ENCODE measurements at regions not wholly inside any gene's neighbourhood (a gene's known extent, or its start where the extent isn't known, plus 50 kb on each side); places are given as distances from the start of the nearest gene placed in this dataset.
"Not testable (repeated sequence)": the region's sequence is repeated elsewhere in the genome, so short reads cannot be mapped to it uniquely, and the experiment has no call there.

DNA sequence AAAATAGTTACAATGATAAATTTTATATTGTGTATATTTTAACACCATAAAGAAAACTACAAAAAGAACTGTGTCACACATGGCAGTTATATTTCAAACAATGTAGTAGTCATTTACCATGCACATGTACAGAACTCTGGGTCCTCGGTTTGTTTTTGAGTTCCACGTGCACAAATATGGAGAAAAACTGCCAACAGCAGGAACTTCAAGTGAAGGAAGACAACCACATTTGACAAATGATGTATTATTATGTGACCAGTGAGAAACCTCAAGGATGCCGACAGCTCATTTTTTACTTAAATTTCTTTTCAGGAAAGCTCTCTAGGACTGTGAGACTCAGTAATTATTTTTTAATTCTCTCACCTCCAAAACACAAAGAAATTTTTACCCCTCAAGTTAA, 244.2 kb upstream of the USP15 start:
- DNase-seq (no peak), ATAC-seq (no peak)
- H3K4me1 Mint-ChIP-seq: no peaks in the 10 kb centered on the region
- no peak overlapping the region for H3K4me3 Mint-ChIP-seq
- H3K9me3 ChIP-seq (ENCODE audit: control insufficient read depth, low read length, poor library complexity, severe bottlenecking): no peaks in the 10 kb centered on the region
- no peak overlapping the region for H3K27ac Mint-ChIP-seq
- no peaks in the 10 kb centered on the region for H3K36me3 Mint-ChIP-seq (ENCODE audit: low read depth)
- peaks cover 7% of the 10 kb centered on the region for H3K27me3 Mint-ChIP-seq

- peaks cover under 1% of the 10 kb centered on the region for H3K27me3 Mint-ChIP-seq
- no peaks in the 10 kb centered on the region for H3K4me1 Mint-ChIP-seq
- H3K9me3 ChIP-seq (ENCODE audit: control insufficient read depth, low read length, poor library complexity, severe bottlenecking): no peaks in the 10 kb centered on the region
- ATAC-seq (no peak), DNase-seq (no peak)
- no peak overlapping the region for H3K4me3 Mint-ChIP-seq
- no peaks in the 10 kb centered on the region for H3K36me3 Mint-ChIP-seq (ENCODE audit: low read depth)
- no peak overlapping the region for H3K27ac Mint-ChIP-seq
Observed at GRCh38 chr12:62021808-62022207, 238.4 kb upstream of the USP15 start.

DNA sequence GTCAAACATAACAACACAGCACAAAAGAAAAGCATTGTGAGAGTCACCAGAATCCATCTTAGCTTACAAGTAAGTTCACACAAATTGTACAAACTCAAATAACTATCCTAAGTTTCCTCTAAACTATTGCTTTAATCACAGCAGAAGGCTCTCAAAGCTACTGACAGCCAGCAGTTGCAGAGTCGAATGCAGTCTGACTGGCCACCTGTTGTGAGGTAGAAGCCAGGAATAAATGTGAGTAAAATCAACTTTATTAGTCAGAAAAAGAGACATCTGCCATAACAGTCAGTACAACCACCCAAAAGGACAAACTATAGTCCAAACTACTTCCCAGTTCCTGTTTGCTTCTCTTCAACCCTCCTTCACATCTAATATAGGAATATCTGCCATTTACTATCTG, 231.7 kb upstream of the USP15 start:
- H3K36me3 Mint-ChIP-seq (ENCODE audit: low read depth): no peaks in the 10 kb centered on the region
- H3K9me3 ChIP-seq (ENCODE audit: control insufficient read depth, low read length, poor library complexity, severe bottlenecking): no peaks in the 10 kb centered on the region
- ATAC-seq (no peak), DNase-seq (no peak)
- H3K27ac Mint-ChIP-seq: no peak overlapping the region
- no peaks in the 10 kb centered on the region for H3K4me1 Mint-ChIP-seq
- H3K27me3 Mint-ChIP-seq: no peaks in the 10 kb centered on the region
- no peak overlapping the region for H3K4me3 Mint-ChIP-seq

DNA sequence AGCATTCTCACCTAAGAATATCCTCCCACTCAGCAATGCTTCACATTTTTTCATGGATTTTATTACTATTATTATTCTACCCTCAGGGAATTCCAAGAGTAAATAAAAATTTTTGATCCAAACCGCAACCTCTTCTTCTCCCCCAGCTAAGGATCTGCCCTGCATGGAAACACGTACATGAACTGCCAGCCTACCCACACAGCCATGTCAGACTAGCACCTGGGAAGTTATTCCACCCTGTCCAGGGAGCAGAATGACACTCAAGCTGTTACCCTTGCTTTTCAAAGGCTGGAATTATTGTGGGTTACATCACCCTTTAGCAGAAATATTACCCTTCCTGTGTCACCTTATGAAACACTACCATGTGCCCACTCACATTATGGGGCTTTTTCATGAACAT, 227.3 kb upstream of the USP15 start:
- ATAC-seq: no peak
- Mint-ChIP-seq H3K4me1 (no peaks in the 10 kb centered on the region), H3K27ac (no peak overlapping the region), H3K27me3 (peaks cover 5% of the 10 kb centered on the region), H3K4me3 (no peak overlapping the region), H3K36me3 (ENCODE audit: low read depth) (no peaks in the 10 kb centered on the region)
- no peaks in the 10 kb centered on the region for H3K9me3 ChIP-seq (ENCODE audit: control insufficient read depth, low read length, poor library complexity, severe bottlenecking)
- DNase-seq: no peak

GRCh38 chr12:62044450-62045135, 215.6 kb upstream of the USP15 start:
- ATAC-seq (no peak), DNase-seq (no peak)
- H3K36me3 Mint-ChIP-seq (ENCODE audit: low read depth): no peaks in the 10 kb centered on the region
- no peaks in the 10 kb centered on the region for H3K9me3 ChIP-seq (ENCODE audit: control insufficient read depth, low read length, poor library complexity, severe bottlenecking)
- H3K4me1 Mint-ChIP-seq: no peaks in the 10 kb centered on the region
- no peak overlapping the region for H3K27ac Mint-ChIP-seq
- H3K4me3 Mint-ChIP-seq: no peak overlapping the region
- H3K27me3 Mint-ChIP-seq: peaks cover 5% of the 10 kb centered on the region

DNA sequence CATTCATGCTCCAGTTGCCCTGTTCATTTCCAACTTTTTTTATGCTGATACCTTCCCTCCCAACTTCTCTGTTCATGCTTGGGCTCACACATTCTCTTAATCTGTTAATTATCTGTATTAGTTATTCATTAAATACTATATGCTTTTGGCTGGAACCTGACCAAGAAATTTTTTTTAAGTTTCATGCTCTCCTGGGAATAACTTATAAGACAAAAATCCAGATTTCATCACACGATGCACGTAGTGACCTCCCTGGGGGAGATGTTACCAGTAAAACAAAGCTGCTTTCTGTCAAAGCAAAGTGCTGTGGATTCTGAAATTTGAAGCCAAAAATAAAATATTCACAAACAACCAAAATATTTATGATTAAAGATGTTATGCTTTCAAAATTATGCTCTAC, 215.0 kb upstream of the USP15 start:
- H3K27me3 Mint-ChIP-seq: peaks cover 5% of the 10 kb centered on the region
- H3K36me3 Mint-ChIP-seq (ENCODE audit: low read depth): no peaks in the 10 kb centered on the region
- no peaks in the 10 kb centered on the region for H3K4me1 Mint-ChIP-seq
- ATAC-seq: no peak
- H3K4me3 Mint-ChIP-seq: no peak overlapping the region
- H3K9me3 ChIP-seq (ENCODE audit: control insufficient read depth, low read length, poor library complexity, severe bottlenecking): no peaks in the 10 kb centered on the region
- no peak overlapping the region for H3K27ac Mint-ChIP-seq
- no peak for DNase-seq

DNA sequence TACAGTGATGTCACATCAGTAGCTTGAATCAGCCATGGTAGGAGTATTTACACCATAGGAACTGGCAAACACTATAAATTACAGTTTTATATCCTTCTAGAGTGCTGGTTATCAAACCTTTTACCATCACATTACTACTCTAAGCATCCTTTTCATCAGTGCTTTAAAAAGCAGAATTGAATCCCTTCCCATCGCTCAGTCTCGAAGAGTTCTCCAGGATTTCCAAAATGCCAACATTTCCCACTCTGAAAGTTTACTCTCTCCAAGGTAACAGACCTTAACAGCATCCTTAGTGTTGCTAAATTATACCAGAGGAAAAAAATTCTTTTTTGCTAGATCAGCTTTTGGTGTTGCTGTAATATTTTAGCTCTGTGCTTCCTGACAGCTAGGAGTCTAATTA, 209.4 kb upstream of the USP15 start:
- peaks cover 15% of the 10 kb centered on the region for H3K27me3 Mint-ChIP-seq
- H3K27ac Mint-ChIP-seq: no peak overlapping the region
- no peak overlapping the region for H3K4me3 Mint-ChIP-seq
- no peaks in the 10 kb centered on the region for H3K4me1 Mint-ChIP-seq
- no peaks in the 10 kb centered on the region for H3K36me3 Mint-ChIP-seq (ENCODE audit: low read depth)
- DNase-seq (no peak), ATAC-seq (no peak)
- no peaks in the 10 kb centered on the region for H3K9me3 ChIP-seq (ENCODE audit: control insufficient read depth, low read length, poor library complexity, severe bottlenecking)

- Mint-ChIP-seq H3K27ac (no peak overlapping the region), H3K4me1 (no peaks in the 10 kb centered on the region), H3K27me3 (peaks cover 6% of the 10 kb centered on the region), H3K4me3 (no peak overlapping the region), H3K36me3 (ENCODE audit: low read depth) (peaks cover 2% of the 10 kb centered on the region)
- no peak for ATAC-seq
- DNase-seq: no peak
- H3K9me3 ChIP-seq (ENCODE audit: control insufficient read depth, low read length, poor library complexity, severe bottlenecking): no peaks in the 10 kb centered on the region
Observed at GRCh38 chr12:62069976-62070375, 190.2 kb upstream of the USP15 start.

GRCh38 chr12:62073236-62073635, 187.0 kb upstream of the USP15 start:
- not testable (repeated sequence) for H3K27me3 Mint-ChIP-seq; H3K27ac Mint-ChIP-seq; DNase-seq; H3K36me3 Mint-ChIP-seq (ENCODE audit: low read depth); H3K9me3 ChIP-seq (ENCODE audit: control insufficient read depth, low read length, poor library complexity, severe bottlenecking); H3K4me3 Mint-ChIP-seq; ATAC-seq; H3K4me1 Mint-ChIP-seq

- Mint-ChIP-seq H3K27me3 (peaks cover 11% of the 10 kb centered on the region), H3K4me1 (no peaks in the 10 kb centered on the region), H3K27ac (no peak overlapping the region), H3K4me3 (no peak overlapping the region), H3K36me3 (ENCODE audit: low read depth) (peaks cover 2% of the 10 kb centered on the region)
- no peaks in the 10 kb centered on the region for H3K9me3 ChIP-seq (ENCODE audit: control insufficient read depth, low read length, poor library complexity, severe bottlenecking)
- no peak for DNase-seq
- ATAC-seq: no peak
Observed at GRCh38 chr12:62075870-62076269, 184.3 kb upstream of the USP15 start.

DNA sequence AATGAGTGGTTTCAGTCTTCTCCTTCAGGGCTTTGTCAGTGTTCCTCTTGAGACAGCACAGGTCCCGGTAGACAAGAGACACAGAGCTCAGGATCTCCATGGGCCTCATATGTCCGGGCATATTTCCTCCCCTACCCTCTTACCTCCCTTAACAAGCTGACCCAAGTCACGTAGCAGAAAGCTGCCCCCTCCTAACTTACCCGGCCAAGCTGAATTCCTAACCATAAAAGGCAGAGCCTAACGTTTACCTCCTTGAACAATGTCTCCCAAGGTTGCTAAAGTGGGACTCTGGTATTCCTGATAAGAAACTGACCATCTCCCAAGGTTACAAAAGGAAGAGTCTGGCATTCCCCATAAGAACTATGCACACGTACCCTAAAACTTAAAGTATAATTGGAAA, 182.2 kb upstream of the USP15 start:
- no peak for ATAC-seq
- H3K27ac Mint-ChIP-seq: no peak overlapping the region
- H3K27me3 Mint-ChIP-seq: peaks cover 11% of the 10 kb centered on the region

DNA sequence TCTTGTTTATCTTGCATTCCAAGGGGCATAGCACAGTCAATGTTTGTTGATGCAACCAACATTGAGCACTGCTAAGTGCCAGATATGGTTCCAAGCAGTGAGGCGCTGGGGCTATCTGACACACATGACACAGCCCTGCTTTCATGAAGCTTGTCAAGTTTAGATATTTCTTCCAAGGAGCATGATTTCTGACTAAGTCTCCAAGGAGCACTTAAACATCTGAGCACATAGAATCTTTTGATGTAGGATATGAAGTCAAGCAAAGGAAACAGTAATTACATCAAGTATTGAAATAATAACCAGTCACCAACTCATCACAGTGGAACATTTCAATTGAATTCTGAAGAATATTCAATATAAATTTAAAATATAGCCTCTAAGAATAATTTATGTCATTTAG, 177.8 kb upstream of the USP15 start:
- Mint-ChIP-seq H3K36me3 (ENCODE audit: low read depth) (no peaks in the 10 kb centered on the region), H3K27ac (no peak overlapping the region), H3K4me1 (no peaks in the 10 kb centered on the region), H3K4me3 (no peak overlapping the region), H3K27me3 (peaks cover 10% of the 10 kb centered on the region)
- no peak for ATAC-seq
- H3K9me3 ChIP-seq (ENCODE audit: control insufficient read depth, low read length, poor library complexity, severe bottlenecking): no peaks in the 10 kb centered on the region
- DNase-seq: no peak

More for the DNA sequence above, 182.2 kb upstream of the USP15 start:
- no peak for DNase-seq
- H3K4me1 Mint-ChIP-seq: no peaks in the 10 kb centered on the region
- no peaks in the 10 kb centered on the region for H3K9me3 ChIP-seq (ENCODE audit: control insufficient read depth, low read length, poor library complexity, severe bottlenecking)
- no peak overlapping the region for H3K4me3 Mint-ChIP-seq
- no peaks in the 10 kb centered on the region for H3K36me3 Mint-ChIP-seq (ENCODE audit: low read depth)

DNA sequence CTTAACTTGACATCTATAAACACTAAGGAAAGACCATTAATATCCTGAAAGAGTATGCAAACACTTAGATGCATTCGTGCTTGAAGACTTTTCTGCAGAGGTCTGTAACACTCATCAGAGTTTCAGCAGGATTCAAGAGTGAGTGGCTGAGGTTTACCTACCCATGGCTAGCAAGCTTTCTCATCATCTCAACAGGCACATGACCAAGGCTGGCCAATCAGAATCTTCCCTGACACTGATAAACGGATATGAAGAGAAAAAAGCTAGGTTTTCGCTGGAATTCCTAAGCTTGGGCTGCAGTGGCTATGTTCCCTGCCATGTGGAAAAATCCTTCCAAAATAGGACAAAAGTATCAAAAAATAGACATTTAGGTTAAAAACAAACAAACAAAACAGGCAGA, 162.1 kb upstream of the USP15 start:
- Mint-ChIP-seq H3K36me3 (ENCODE audit: low read depth) (no peaks in the 10 kb centered on the region), H3K4me1 (no peaks in the 10 kb centered on the region), H3K27ac (no peak overlapping the region), H3K4me3 (no peak overlapping the region), H3K27me3 (peaks cover 4% of the 10 kb centered on the region)
- no peaks in the 10 kb centered on the region for H3K9me3 ChIP-seq (ENCODE audit: control insufficient read depth, low read length, poor library complexity, severe bottlenecking)
- ATAC-seq (no peak), DNase-seq (no peak)

GRCh38 chr12:62103748-62104147, 156.5 kb upstream of the USP15 start:
- Mint-ChIP-seq H3K36me3 (ENCODE audit: low read depth) (no peaks in the 10 kb centered on the region), H3K27me3 (peaks cover 4% of the 10 kb centered on the region), H3K27ac (peak overlapping the region; percentile 49), H3K4me1 (no peaks in the 10 kb centered on the region), H3K4me3 (no peak overlapping the region)
- no peak for DNase-seq
- no peaks in the 10 kb centered on the region for H3K9me3 ChIP-seq (ENCODE audit: control insufficient read depth, low read length, poor library complexity, severe bottlenecking)
- no peak for ATAC-seq
